Heart right ventricle (tissue), 16 donors: ENCODE measurements at regions not wholly inside any gene's neighbourhood (a gene's known extent, or its start where the extent isn't known, plus 50 kb on each side); places are given as distances from the start of the nearest gene placed in this dataset.

Experiments used
- ATAC-seq, 8 donors: fragments of 200-7000 bp; cut with Tn5 transposase; one replicate each; pipeline ENCODE4 v1.9.1; 2020; ENCODE audit warnings: mild to moderate bottlenecking in 8 of 8, moderate library complexity in 8 of 8, moderate number of reproducible peaks in 1 of 8
- DNase-seq, 2 donors: peaks; one replicate each; pipeline ENCODE4 v3.0.0-alpha.2; 2020
- H3K27ac ChIP-seq, 10 donors: fragments of 200-600 bp; sonication (generic) in 2 of 10; one replicate each; pipeline versions ENCODE4 v1.5.0 to v1.8.0; 2020 to 2022; ENCODE audit warnings: mild to moderate bottlenecking in 3 of 10
- H3K27me3 ChIP-seq, 7 donors: fragments of 200-600 bp; one replicate each; pipeline ENCODE4 v1.8.0; 2021 to 2022; ENCODE audit warnings: mild to moderate bottlenecking in 2 of 7
- H3K36me3 ChIP-seq, 9 donors: fragments of 200-600 bp; sonication (generic) in 1 of 9; one replicate each; pipeline versions ENCODE4 v1.5.0 to v1.8.0; 2020 to 2022; ENCODE audit warnings: mild to moderate bottlenecking in 2 of 9
- H3K4me1 ChIP-seq, 9 donors: fragments of 200-600 bp; sonication (generic) in 1 of 9; one replicate each; pipeline versions ENCODE4 v1.5.0 to v1.8.0; 2020 to 2022; ENCODE audit warnings: mild to moderate bottlenecking in 4 of 9
- H3K4me3 ChIP-seq, 10 donors: fragments of 200-600 bp; sonication (generic) in 2 of 10; one replicate each; pipeline versions ENCODE4 v1.5.0 to v1.8.0; 2020 to 2022; ENCODE audit warnings: mild to moderate bottlenecking in 7 of 10, moderate library complexity in 2 of 10
- H3K9me3 ChIP-seq, 11 donors: fragments of 200-600 bp in 10 of 11; sonication (generic) in 2 of 11; one replicate each; pipeline versions ENCODE4 v1.5.0 to v1.8.0; 2013 to 2022; ENCODE audit warnings: mild to moderate bottlenecking in 2 of 11, control low read depth in 1 of 11, moderate library complexity in 1 of 11
- WGBS, 2 donors: extraction: QIAGEN DNeasy Blood & Tissue Kit; methylation state at CpG; one replicate each; pipeline ENCODE4 v1.1.7; 2013; ENCODE audit warnings: inconsistent platforms in 1 of 2; 5-methylcytosine and 5-hydroxymethylcytosine counted together
- intact Hi-C, 10 donors: fragments of 100-400 bp; cut with DNase I; formaldehyde crosslinking; loops; one replicate each; pipeline versions ENCODE4 v1.11.1 to v1.14.2; 2022
- TF ChIP-seq, protein P1 (sequence below), 9 donors: fragments of 200-600 bp; sonication (generic) in 2 of 9; IDR thresholded peaks; one replicate each; pipeline versions ENCODE4 v1.5.0 to v1.8.0; 2021 to 2022; ENCODE audit warnings: antibody characterized with exemption in 9 of 9, mild to moderate bottlenecking in 5 of 9, moderate library complexity in 1 of 9
- donor health status: Arrhythmogenic right ventricular cardiomyopathy.
- donor health status: ischemic (EF 13 %, LVEDD 7.1; RV severe dilation, severe dysfunction).
- donor health status: healthy with polysubstance abuse.
- donor health status: DM: no; HTN: yes; CAD: no.
- donor health status: DM: no; HTN: no; CAD: no.
- donor health status: ischemic (EF 25% LVEDD 6.9; RV normal size, moderate dysfunction).
- donor health status: ischemic (EF 25% LVEDD 5.7; RV mildly dilated, moderate dysfunction).
- donor health status: healthy.
- donor health status: DM: yes; HTN: yes; CAD: no.
- donor health status: Ischemic cardiomyopathy.
- donor health status: ischemic (EF 35%, LVEDD 5.7; RV mildly dilated, moderate dysfunction).
- donor health status: nonischemic (EF 11% LVEDD 7.7; RV severe dilation, severe dysfunction).
- donor health status: DM: yes; HTN: yes; CAD: no.
- donor health status: PGD.
- donor health status: ischemic (EF 29% LVEDD 5.4; RV normal size, mild dysfunction).
- donor health status: nonischemic (EF 23%, LVEDD 6.1; RV moderate dilation, normal function).

DNA sequence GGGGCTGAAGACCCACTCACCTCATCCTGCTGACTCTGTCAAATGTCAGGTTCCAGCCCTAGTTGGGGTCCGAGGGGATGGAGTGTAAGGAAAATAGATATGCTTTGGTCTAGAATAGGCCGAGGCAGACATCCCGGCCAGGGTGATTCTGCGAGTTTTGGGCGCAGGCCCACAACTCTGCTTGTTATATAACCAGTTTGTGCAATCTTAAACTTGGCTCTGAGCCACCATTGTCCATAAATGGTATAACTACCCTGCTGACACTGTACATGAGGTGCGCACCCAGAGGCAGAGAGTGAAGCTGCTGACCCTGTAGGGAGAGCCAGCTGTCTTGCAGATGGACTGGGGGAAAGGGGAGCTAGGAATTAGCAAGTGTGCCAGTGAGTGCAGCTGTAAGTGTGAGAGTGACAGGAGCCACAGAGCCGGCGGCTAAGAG, 1388.8 kb downstream of the AMY1C start:
- Histone ChIP-seq H3K36me3 (no peaks in the 10 kb centered on the region), H3K27ac (no peak overlapping the region), H3K4me3 (no peak overlapping the region), H3K4me1 (no peaks in the 10 kb centered on the region), H3K27me3 (no peaks in the 10 kb centered on the region), H3K9me3 (peaks cover 0 to 9% (median 0%) of the 10 kb centered on the region in 11 donors)
- TF ChIP-seq, protein P1, sequence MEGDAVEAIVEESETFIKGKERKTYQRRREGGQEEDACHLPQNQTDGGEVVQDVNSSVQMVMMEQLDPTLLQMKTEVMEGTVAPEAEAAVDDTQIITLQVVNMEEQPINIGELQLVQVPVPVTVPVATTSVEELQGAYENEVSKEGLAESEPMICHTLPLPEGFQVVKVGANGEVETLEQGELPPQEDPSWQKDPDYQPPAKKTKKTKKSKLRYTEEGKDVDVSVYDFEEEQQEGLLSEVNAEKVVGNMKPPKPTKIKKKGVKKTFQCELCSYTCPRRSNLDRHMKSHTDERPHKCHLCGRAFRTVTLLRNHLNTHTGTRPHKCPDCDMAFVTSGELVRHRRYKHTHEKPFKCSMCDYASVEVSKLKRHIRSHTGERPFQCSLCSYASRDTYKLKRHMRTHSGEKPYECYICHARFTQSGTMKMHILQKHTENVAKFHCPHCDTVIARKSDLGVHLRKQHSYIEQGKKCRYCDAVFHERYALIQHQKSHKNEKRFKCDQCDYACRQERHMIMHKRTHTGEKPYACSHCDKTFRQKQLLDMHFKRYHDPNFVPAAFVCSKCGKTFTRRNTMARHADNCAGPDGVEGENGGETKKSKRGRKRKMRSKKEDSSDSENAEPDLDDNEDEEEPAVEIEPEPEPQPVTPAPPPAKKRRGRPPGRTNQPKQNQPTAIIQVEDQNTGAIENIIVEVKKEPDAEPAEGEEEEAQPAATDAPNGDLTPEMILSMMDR (IDR thresholded peaks at IDR 0.05) = no peak
- 62 to 66% methylated on average over 8 of the region's 8 CpGs for WGBS, 2 donors
- ATAC-seq (peak in 6 of 8 donors; percentile 31 to 81 (median 50)), DNase-seq (peak in 1 of 2 donors; percentile 12)
- intact Hi-C loops = no loop called here

DNA sequence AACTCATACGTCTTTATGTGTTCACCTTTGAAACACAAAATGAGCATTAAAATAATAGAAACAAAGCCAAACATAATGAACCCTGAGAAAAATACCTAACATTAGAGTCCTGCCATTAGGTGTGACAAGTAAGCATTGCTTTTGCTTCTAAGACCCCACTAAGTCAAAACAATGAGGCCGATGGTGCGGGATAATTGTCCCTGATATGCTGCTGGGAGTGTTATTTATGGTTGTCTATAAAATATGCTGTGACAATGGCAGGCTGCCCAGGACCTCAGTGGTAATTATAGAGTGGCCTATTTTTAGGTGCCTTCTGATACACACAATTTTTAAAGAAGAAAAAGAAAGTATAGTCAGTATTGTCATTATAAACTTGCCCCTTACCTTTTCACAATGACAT, 1423.1 kb downstream of the AMY1C start:
- Histone ChIP-seq H3K27ac (no peak overlapping the region), H3K9me3 (peaks cover 0 to 12% (median 0%) of the 10 kb centered on the region in 11 donors), H3K4me1 (no peaks in the 10 kb centered on the region), H3K27me3 (no peaks in the 10 kb centered on the region), H3K36me3 (no peaks in the 10 kb centered on the region), H3K4me3 (no peak overlapping the region)
- TF ChIP-seq, protein P1 (IDR thresholded peaks at IDR 0.05) = no peak
- 32 to 35% methylated on average over 3 of the region's 3 CpGs for whole genome bisulfite sequencing, 2 donors
- intact Hi-C loops = no loop called here
- ATAC-seq (no peak), DNase-seq (no peak)

DNA sequence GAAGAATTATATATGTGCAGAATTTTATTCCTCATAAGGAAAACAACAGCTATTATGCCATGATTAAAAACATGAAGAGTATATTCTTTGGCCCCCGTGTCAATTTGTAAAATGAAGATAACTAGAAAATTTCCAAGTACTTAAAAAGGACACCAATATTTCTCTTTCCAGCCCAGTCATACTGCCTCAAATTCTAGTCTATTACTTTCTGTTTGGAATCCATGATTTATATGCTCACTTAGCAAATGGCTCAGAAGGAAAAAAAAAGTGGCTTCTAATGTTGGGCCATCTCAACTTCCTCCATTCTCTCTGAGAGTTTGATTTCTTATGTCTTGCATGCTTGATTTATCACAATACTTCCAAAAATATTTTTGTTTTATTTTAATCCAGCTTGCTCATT, 1431.1 kb downstream of the AMY1C start:
- Histone ChIP-seq H3K27me3 (no peaks in the 10 kb centered on the region), H3K27ac (no peak overlapping the region), H3K4me1 (no peaks in the 10 kb centered on the region), H3K9me3 (peaks cover 0 to 17% (median 0%) of the 10 kb centered on the region in 11 donors), H3K4me3 (no peak overlapping the region), H3K36me3 (no peaks in the 10 kb centered on the region)
- DNase-seq (no peak), ATAC-seq (no peak)
- intact Hi-C loops = no loop called here
- TF ChIP-seq, protein P1 (IDR thresholded peaks at IDR 0.05) = no peak
- 77 to 83% methylated on average over 1 of the region's 1 CpG for WGBS, 2 donors

DNA sequence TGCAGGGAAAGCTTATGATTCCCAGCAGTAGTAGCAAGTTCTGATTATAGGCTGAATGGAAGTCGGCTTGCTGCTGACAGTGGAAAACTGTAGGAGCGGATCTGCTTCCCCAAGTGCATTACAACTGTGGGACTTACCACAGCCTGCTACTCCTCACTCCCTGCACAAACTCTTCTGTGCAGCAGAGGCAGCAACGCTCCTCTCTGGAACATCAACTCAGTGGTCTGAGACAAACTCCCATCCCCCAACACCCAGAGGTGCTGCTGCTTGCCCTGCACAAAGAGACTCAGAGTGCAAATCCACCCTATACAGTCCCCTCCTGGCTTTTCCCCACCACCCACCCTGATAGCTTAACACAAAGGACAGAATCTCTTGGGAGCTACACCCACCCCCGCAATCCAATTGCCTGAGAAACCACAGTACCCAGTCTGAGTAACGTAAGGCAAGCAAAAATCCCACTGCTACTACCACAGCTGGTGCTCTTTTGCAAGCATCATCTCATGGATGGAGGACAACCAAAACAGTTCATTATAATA, 1455.2 kb downstream of the AMY1C start:
- H3K9me3 ChIP-seq = peaks cover 0 to 52% (median 0%) of the 10 kb centered on the region in 11 donors
- no peak overlapping the region for H3K4me3 ChIP-seq
- TF ChIP-seq, protein P1 (IDR thresholded peaks at IDR 0.05) = no peak
- DNase-seq = no peak
- 78 to 85% methylated on average over 5 of the region's 5 CpGs for WGBS, 2 donors
- H3K4me1 ChIP-seq = no peaks in the 10 kb centered on the region
- H3K36me3 ChIP-seq = no peaks in the 10 kb centered on the region
- intact Hi-C loops = no loop called here
- no peaks in the 10 kb centered on the region for H3K27me3 ChIP-seq
- no peak for ATAC-seq
- H3K27ac ChIP-seq = no peak overlapping the region
